SK-N-SH (cell line): ENCODE measurements at regions not wholly inside any gene's neighbourhood (a gene's known extent, or its start where the extent isn't known, plus 50 kb on each side); places are given as distances from the start of the nearest gene placed in this dataset.

Experiments
- CTCF ChIA-PET: fragments of 300-600, 350-600 bp; formaldehyde crosslinking; extraction: SDS; loops from one replicate; lab custom pipeline; 2021; lab: Yijun Ruan, JAX
- POLR2A ChIA-PET: fragments of 350-600 bp; sonication (Branson Sonifier 250); formaldehyde crosslinking; extraction: SDS; loops from one replicate; lab custom pipeline; 2020; ENCODE audit warnings: antibody characterized with exemption, inconsistent platforms; lab: Yijun Ruan, JAX
- DNase-seq: peaks from one replicate; pipeline ENCODE4 v3.0.0; 2012
- H2AFZ ChIP-seq: fragments of 200-600 bp; sonication (generic); 2 replicates; pipeline ENCODE4 v1.8.1; 2016; ENCODE audit warnings: antibody characterized with exemption, mild to moderate bottlenecking, low read depth
- H3F3A ChIP-seq: fragments of 200-600 bp; sonication (generic); replicated peaks from 2 replicates; pipeline ENCODE3; 2016; ENCODE audit warnings: antibody characterized with exemption, mild to moderate bottlenecking; ENCODE audit not compliant: insufficient read depth
- H3K27ac ChIP-seq, 2 experiments: fragments of 200-500 bp in 1 of 2; fragments of 200-600 bp in 1 of 2; sonication (Bioruptor generic) in 1 of 2; sonication (generic), shearing (Covaris generic) in 1 of 2; 2 replicates each; pipeline versions ENCODE4 v1.5.1 to v1.6.1; 2014 to 2016; ENCODE audit warnings: low read depth in 2 of 2, inconsistent platforms in 1 of 2, low read length in 1 of 2, mild to moderate bottlenecking in 1 of 2, mixed read lengths in 1 of 2
- H3K27me3 ChIP-seq: fragments of 200-600 bp; sonication (generic), shearing (Covaris generic); 2 replicates; pipeline ENCODE4 v1.6.1; 2016; ENCODE audit warnings: mixed run types; ENCODE audit not compliant: insufficient read depth
- H3K36me3 ChIP-seq, 2 experiments: fragments of 200-500 bp in 1 of 2; fragments of 200-600 bp in 1 of 2; sonication (Bioruptor generic) in 1 of 2; sonication (generic) in 1 of 2; replicated peaks in 1 of 2; 2 replicates each; pipeline versions ENCODE3 to v1.5.1; 2014 to 2016; ENCODE audit warnings: low read length in 1 of 2, mild to moderate bottlenecking in 1 of 2; ENCODE audit not compliant: insufficient read depth in 2 of 2, control insufficient read depth in 1 of 2
- H3K4me1 ChIP-seq, 2 experiments: fragments of 200-500 bp in 1 of 2; fragments of 200-600 bp in 1 of 2; sonication (Bioruptor generic) in 1 of 2; sonication (generic), shearing (Covaris generic) in 1 of 2; 2 replicates each; pipeline versions ENCODE4 v1.5.1 to v1.6.1; 2014 to 2016; ENCODE audit warnings: low read depth in 1 of 2, low read length in 1 of 2, mixed run types in 1 of 2; ENCODE audit not compliant: insufficient read depth in 2 of 2, control insufficient read depth in 1 of 2
- H3K4me2 ChIP-seq: fragments of 200-600 bp; sonication (generic), shearing (Covaris generic); 2 replicates; pipeline ENCODE4 v1.6.1; 2017; ENCODE audit warnings: mixed run types
- H3K4me3 ChIP-seq, 2 experiments: fragments of 200-500 bp in 1 of 2; fragments of 200-600 bp in 1 of 2; sonication (Bioruptor generic) in 1 of 2; sonication (generic), shearing (Covaris generic) in 1 of 2; 2 replicates each; pipeline versions ENCODE4 v1.5.1 to v1.8.1; 2014 to 2016; ENCODE audit warnings: low read depth in 2 of 2, inconsistent platforms in 1 of 2, low read length in 1 of 2, mild to moderate bottlenecking in 1 of 2, mixed read lengths in 1 of 2, moderate library complexity in 1 of 2
- H3K79me2 ChIP-seq: fragments of 200-600 bp; sonication (generic); 2 replicates; pipeline ENCODE4 v1.8.1; 2017; ENCODE audit warnings: mild to moderate bottlenecking; ENCODE audit not compliant: insufficient read depth
- H3K9ac ChIP-seq: fragments of 200-600 bp; sonication (generic); 2 replicates; pipeline ENCODE4 v1.6.1; 2017; ENCODE audit warnings: mixed run types
- H3K9me2 ChIP-seq: fragments of 200-600 bp; sonication (generic); 2 replicates; pipeline ENCODE4 v1.6.1; 2017; ENCODE audit warnings: mixed run types
- H3K9me3 ChIP-seq: fragments of 200-600 bp; sonication (generic); 2 replicates; pipeline ENCODE4 v1.6.1; 2017; ENCODE audit warnings: mixed run types, mild to moderate bottlenecking, moderate library complexity
- H4K20me1 ChIP-seq: fragments of 200-600 bp; sonication (generic); 2 replicates; pipeline ENCODE4 v1.6.1; 2017; ENCODE audit warnings: mild to moderate bottlenecking, mixed run types; ENCODE audit not compliant: insufficient read depth
- CHD2 ChIP-seq: fragments of 150-350 bp; IDR thresholded peaks from 2 replicates; pipeline ENCODE4 v1.6.1; 2018; ENCODE audit warnings: low read length; ENCODE audit not compliant: partially characterized antibody
- ELF1 ChIP-seq: IDR thresholded peaks from 2 replicates; pipeline ENCODE4 v1.4.0; 2012
- EP300 ChIP-seq, 2 experiments: IDR thresholded peaks; 2 replicates each; pipeline versions ENCODE4 v1.4.0 to v1.6.1; 2012; ENCODE audit warnings: borderline replicate concordance in 1 of 2, low read depth in 1 of 2, low read length in 1 of 2
- FOSL2 ChIP-seq: IDR thresholded peaks from 2 replicates; pipeline ENCODE4 v1.4.0; 2012; ENCODE audit warnings: low read depth, mild to moderate bottlenecking, moderate library complexity, borderline replicate concordance
- FOXJ3 ChIP-seq: sonication (generic); formaldehyde crosslinking; IDR thresholded peaks from 2 replicates; pipeline ENCODE4 v1.5.1; 2020; ENCODE audit warnings: mild to moderate bottlenecking, missing genetic modification reagents
- MEF2A ChIP-seq: IDR thresholded peaks from 2 replicates; pipeline ENCODE4 v1.4.0; 2012; ENCODE audit warnings: low read depth, borderline replicate concordance
- NFIC ChIP-seq: IDR thresholded peaks from 2 replicates; pipeline ENCODE4 v1.4.0; 2012; ENCODE audit warnings: borderline replicate concordance
- NRF1 ChIP-seq: IDR thresholded peaks from 2 replicates; pipeline ENCODE4 v1.6.1; 2012; ENCODE audit warnings: low read depth, mild to moderate bottlenecking, low read length
- RAD21 ChIP-seq: IDR thresholded peaks from 2 replicates; pipeline ENCODE4 v1.6.1; 2012; ENCODE audit warnings: mild to moderate bottlenecking, low read length
- RFX5 ChIP-seq: IDR thresholded peaks from 2 replicates; pipeline ENCODE4 v1.6.1; 2012; ENCODE audit warnings: mild to moderate bottlenecking, improper control_type of control experiment, low read length
- SIN3A ChIP-seq: IDR thresholded peaks from 2 replicates; pipeline ENCODE4 v1.6.1; 2012; ENCODE audit warnings: low read depth, mild to moderate bottlenecking, low read length, moderate library complexity, borderline replicate concordance
- SMC3 ChIP-seq: IDR thresholded peaks from 2 replicates; pipeline ENCODE4 v1.6.1; 2012; ENCODE audit warnings: low read depth, low read length, improper control_type of control experiment
- TAF1 ChIP-seq: IDR thresholded peaks from 2 replicates; pipeline ENCODE4 v1.6.1; 2012; ENCODE audit warnings: low read depth, mild to moderate bottlenecking, low read length, moderate library complexity, borderline replicate concordance
- TCF12 ChIP-seq: IDR thresholded peaks from 2 replicates; pipeline ENCODE4 v1.4.0; 2012
- YY1 ChIP-seq: IDR thresholded peaks from 2 replicates; pipeline ENCODE4 v1.4.0; 2012; ENCODE audit warnings: low read depth, mild to moderate bottlenecking
- TF ChIP-seq, protein P1 (sequence below): fragments of 150-350 bp; IDR thresholded peaks from 2 replicates; pipeline ENCODE4 v1.6.1; 2017; ENCODE audit warnings: antibody characterized with exemption, low read length, low read depth, borderline replicate concordance
- TF ChIP-seq, protein P2 (sequence below): IDR thresholded peaks from 2 replicates; pipeline ENCODE4 v1.4.0; 2012; ENCODE audit warnings: low read depth, borderline replicate concordance
- TF ChIP-seq, protein P3 (sequence below): IDR thresholded peaks from 2 replicates; pipeline ENCODE4; 2012
- TF ChIP-seq, protein P4 (sequence below): fragments of 150-350 bp; IDR thresholded peaks from 2 replicates; pipeline ENCODE4 v1.6.1; 2016; ENCODE audit warnings: mild to moderate bottlenecking, low read depth, low read length

DNA sequence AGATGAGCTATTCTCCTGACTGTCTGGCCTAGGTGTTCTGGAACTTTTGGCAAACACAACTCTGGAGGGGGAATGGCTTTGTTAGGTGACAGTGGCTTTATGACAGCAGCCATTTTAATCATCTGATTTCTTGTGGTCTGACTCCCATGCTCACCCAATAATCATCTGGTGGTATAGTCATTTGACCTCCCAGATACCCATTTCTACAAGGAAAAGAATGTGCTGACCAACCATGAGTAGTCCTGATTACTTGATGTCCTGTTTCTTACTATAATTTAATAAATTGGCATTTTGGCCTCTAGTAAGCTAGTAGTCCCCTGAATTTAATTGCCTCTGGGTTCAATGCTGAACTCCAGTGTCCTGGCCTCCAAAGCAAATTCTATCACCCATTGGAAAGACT is 109.9 kb upstream of the DUSP21 start:
- CTCF ChIA-PET = no interaction called here
- no peaks in the 10 kb centered on the region for H3K9me2 ChIP-seq
- H3K27ac ChIP-seq = no peak overlapping the region
- no peaks in the 10 kb centered on the region for H3K27me3 ChIP-seq
- no peaks in the 10 kb centered on the region for H3K4me1 ChIP-seq
- no peak overlapping the region for H3K4me2 ChIP-seq
- H4K20me1 ChIP-seq = no peaks in the 10 kb centered on the region
- no peaks in the 10 kb centered on the region for H3F3A ChIP-seq
- H3K79me2 ChIP-seq = no peaks in the 10 kb centered on the region
- no peak overlapping the region for H2AFZ ChIP-seq
- H3K4me3 ChIP-seq = no peak overlapping the region
- no peak overlapping the region for H3K9ac ChIP-seq
- no peaks in the 10 kb centered on the region for H3K36me3 ChIP-seq
- H3K9me3 ChIP-seq = no peaks in the 10 kb centered on the region
- POLR2A ChIA-PET = no interaction called here
- TF ChIP-seq YY1 = no peak
- no peak for TF ChIP-seq SIN3A
- TF ChIP-seq, protein P1, sequence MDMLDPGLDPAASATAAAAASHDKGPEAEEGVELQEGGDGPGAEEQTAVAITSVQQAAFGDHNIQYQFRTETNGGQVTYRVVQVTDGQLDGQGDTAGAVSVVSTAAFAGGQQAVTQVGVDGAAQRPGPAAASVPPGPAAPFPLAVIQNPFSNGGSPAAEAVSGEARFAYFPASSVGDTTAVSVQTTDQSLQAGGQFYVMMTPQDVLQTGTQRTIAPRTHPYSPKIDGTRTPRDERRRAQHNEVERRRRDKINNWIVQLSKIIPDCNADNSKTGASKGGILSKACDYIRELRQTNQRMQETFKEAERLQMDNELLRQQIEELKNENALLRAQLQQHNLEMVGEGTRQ = no peak
- TF ChIP-seq FOSL2 = no peak
- no peak for TF ChIP-seq MEF2A
- TF ChIP-seq ELF1 = no peak
- TF ChIP-seq, protein P2, sequence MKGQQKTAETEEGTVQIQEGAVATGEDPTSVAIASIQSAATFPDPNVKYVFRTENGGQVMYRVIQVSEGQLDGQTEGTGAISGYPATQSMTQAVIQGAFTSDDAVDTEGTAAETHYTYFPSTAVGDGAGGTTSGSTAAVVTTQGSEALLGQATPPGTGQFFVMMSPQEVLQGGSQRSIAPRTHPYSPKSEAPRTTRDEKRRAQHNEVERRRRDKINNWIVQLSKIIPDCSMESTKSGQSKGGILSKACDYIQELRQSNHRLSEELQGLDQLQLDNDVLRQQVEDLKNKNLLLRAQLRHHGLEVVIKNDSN = no peak
- TF ChIP-seq SMC3 = no peak
- TF ChIP-seq FOXJ3 (CRISPR knock-in tag) = no peak
- TF ChIP-seq RFX5 = no peak
- TF ChIP-seq, protein P3, sequence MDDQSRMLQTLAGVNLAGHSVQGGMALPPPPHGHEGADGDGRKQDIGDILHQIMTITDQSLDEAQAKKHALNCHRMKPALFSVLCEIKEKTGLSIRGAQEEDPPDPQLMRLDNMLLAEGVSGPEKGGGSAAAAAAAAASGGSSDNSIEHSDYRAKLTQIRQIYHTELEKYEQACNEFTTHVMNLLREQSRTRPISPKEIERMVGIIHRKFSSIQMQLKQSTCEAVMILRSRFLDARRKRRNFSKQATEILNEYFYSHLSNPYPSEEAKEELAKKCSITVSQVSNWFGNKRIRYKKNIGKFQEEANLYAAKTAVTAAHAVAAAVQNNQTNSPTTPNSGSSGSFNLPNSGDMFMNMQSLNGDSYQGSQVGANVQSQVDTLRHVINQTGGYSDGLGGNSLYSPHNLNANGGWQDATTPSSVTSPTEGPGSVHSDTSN = no peak
- no peak for TF ChIP-seq EP300 (IDR thresholded peaks at IDR 0.05; ENCODE audit: borderline replicate concordance in 1 of 2, low read depth in 1 of 2, low read length in 1 of 2)
- TF ChIP-seq TAF1 = no peak
- TF ChIP-seq RAD21 = no peak
- TF ChIP-seq CHD2 = no peak
- TF ChIP-seq NRF1 = no peak
- TF ChIP-seq, protein P4, sequence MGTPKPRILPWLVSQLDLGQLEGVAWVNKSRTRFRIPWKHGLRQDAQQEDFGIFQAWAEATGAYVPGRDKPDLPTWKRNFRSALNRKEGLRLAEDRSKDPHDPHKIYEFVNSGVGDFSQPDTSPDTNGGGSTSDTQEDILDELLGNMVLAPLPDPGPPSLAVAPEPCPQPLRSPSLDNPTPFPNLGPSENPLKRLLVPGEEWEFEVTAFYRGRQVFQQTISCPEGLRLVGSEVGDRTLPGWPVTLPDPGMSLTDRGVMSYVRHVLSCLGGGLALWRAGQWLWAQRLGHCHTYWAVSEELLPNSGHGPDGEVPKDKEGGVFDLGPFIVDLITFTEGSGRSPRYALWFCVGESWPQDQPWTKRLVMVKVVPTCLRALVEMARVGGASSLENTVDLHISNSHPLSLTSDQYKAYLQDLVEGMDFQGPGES = no peak
- no peak for TF ChIP-seq TCF12
- no peak for TF ChIP-seq NFIC
- TF ChIP-seq, all 33 proteins: peak for 0
- DNase-seq = no peak
